Activated B cell treated with CpG ODN at 0.5 μM for 24 hours (primary cell): ENCODE measurements at regions not wholly inside any gene's neighbourhood (a gene's known extent, or its start where the extent isn't known, plus 50 kb on each side); places are given as distances from the start of the nearest gene placed in this dataset.

Source experiments
- ATAC-seq: fragments of 200-7000 bp; cut with Tn5 transposase; one replicate; pipeline ENCODE4 v1.10.0; 2021; ENCODE audit warnings: low read depth, mild to moderate bottlenecking, moderate library complexity
- CTCF ChIA-PET: fragments of 350-600 bp; sonication (Branson Sonifier 250); formaldehyde crosslinking; loops from one replicate; lab custom pipeline; 2021; ENCODE audit warnings: antibody characterized with exemption; lab: Charles Lee
- POLR2A ChIA-PET: fragments of 350-600 bp; sonication (Branson Sonifier 250); formaldehyde crosslinking; loops from one replicate; lab custom pipeline; 2021; ENCODE audit warnings: antibody characterized with exemption; lab: Charles Lee
- DNase-seq: peaks from one replicate; pipeline ENCODE4 v3.0.0; 2022
- H3K27ac Mint-ChIP-seq: one replicate; pipeline ENCODE4 v1.8.0; 2020; ENCODE audit warnings: mixed read lengths
- H3K27me3 Mint-ChIP-seq: one replicate; pipeline ENCODE4 v1.8.0; 2021; ENCODE audit warnings: mixed read lengths
- H3K36me3 Mint-ChIP-seq: one replicate; pipeline ENCODE4 v1.8.0; 2021; ENCODE audit warnings: low read depth, mixed read lengths
- H3K4me1 Mint-ChIP-seq: one replicate; pipeline ENCODE4 v1.8.0; 2021; ENCODE audit warnings: mixed read lengths
- H3K4me3 Mint-ChIP-seq: one replicate; pipeline ENCODE4 v1.8.0; 2020; ENCODE audit warnings: mild to moderate bottlenecking, mixed read lengths
- H3K9me3 Mint-ChIP-seq: one replicate; pipeline ENCODE4 v1.8.0; 2020; ENCODE audit warnings: mixed read lengths
- CTCF ChIP-seq: fragments of 200-600 bp; IDR thresholded peaks from one replicate; pipeline ENCODE4 v1.8.0; 2022; ENCODE audit warnings: antibody characterized with exemption, mild to moderate bottlenecking
- intact Hi-C: fragments of 100-400 bp; cut with micrococcal nuclease; formaldehyde crosslinking; loops from one replicate; pipeline ENCODE4 v1.15.1; 2024

- H3K36me3 Mint-ChIP-seq = no peaks in the 10 kb centered on the region
- ATAC-seq (no peak), DNase-seq (no peak)
- no peaks in the 10 kb centered on the region for H3K27me3 Mint-ChIP-seq
- intact Hi-C loops = no loop called here
- H3K27ac Mint-ChIP-seq = no peak overlapping the region
- TF ChIP-seq CTCF = no peak
- peaks cover 38% of the 10 kb centered on the region for H3K4me1 Mint-ChIP-seq
- peaks cover 3% of the 10 kb centered on the region for H3K9me3 Mint-ChIP-seq
- H3K4me3 Mint-ChIP-seq = no peak overlapping the region
- ChIA-PET POLR2A (interaction anchor here (1.7 kb wide), 1 partner anchor 82 kb away, joined by 4 read pairs; the partner anchor contains the start of gene CDC42EP3), CTCF (no interaction called here)
These were observed 81.3 kb downstream of the CDC42EP3 start for GRCh38 chr2:37590119-37590571.
